ENCODE measurements at regions not wholly inside any gene's neighbourhood (a gene's known extent, or its start where the extent isn't known, plus 50 kb on each side); places are given as distances from the start of the nearest gene placed in this dataset.

DNA sequence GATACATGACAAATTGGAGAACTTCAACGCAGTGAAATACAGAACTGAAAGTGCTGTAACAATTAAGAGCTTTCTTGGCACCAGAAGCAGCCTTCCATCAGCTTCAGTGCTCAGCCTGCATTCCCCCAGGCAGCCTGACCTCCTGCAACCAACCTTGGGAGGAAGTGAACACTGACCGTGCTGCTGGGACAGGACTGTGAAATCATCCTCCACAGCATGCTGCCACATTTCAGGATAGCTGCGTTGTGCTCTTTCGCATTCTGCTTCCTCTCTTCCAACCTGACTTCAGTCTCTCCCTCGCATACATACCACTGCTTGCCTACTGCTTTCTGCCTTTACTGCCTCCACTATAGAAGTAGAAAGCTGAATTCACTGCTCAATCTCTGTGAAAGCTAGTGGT, 388.6 kb downstream of the RWDD3 start:
- TF ChIP-seq CHCHD3 (CRISPR knock-in tag; IDR thresholded peaks at IDR 0.05) (no peak), HDAC1 (IDR thresholded peaks at IDR 0.05) (no peak)
- TF ChIP-seq, protein P1, sequence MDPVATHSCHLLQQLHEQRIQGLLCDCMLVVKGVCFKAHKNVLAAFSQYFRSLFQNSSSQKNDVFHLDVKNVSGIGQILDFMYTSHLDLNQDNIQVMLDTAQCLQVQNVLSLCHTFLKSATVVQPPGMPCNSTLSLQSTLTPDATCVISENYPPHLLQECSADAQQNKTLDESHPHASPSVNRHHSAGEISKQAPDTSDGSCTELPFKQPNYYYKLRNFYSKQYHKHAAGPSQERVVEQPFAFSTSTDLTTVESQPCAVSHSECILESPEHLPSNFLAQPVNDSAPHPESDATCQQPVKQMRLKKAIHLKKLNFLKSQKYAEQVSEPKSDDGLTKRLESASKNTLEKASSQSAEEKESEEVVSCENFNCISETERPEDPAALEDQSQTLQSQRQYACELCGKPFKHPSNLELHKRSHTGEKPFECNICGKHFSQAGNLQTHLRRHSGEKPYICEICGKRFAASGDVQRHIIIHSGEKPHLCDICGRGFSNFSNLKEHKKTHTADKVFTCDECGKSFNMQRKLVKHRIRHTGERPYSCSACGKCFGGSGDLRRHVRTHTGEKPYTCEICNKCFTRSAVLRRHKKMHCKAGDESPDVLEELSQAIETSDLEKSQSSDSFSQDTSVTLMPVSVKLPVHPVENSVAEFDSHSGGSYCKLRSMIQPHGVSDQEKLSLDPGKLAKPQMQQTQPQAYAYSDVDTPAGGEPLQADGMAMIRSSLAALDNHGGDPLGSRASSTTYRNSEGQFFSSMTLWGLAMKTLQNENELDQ (CRISPR knock-in tag; IDR thresholded peaks at IDR 0.05; ENCODE audit: borderline replicate concordance): no peak
- TF ChIP-seq, protein P2, sequence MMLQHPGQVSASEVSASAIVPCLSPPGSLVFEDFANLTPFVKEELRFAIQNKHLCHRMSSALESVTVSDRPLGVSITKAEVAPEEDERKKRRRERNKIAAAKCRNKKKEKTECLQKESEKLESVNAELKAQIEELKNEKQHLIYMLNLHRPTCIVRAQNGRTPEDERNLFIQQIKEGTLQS (IDR thresholded peaks at IDR 0.05): no peak
- TF ChIP-seq, protein P2 (CRISPR knock-in tag; conservative IDR thresholded peaks at IDR 0.05): no peak
